Effector memory CD8-positive, alpha-beta T cell (primary cell): ENCODE measurements at regions not wholly inside any gene's neighbourhood (a gene's known extent, or its start where the extent isn't known, plus 50 kb on each side); places are given as distances from the start of the nearest gene placed in this dataset.

ENCODE experiments used
- ATAC-seq: fragments of 150-1000 bp; cut with Tn5 transposase; replicated peaks from 2 replicates; pipeline ENCODE4 v1.10.0; 2021; ENCODE audit warnings: mild to moderate bottlenecking, moderate library complexity
- DNase-seq, 3 experiments: peaks; one replicate each; pipeline ENCODE4 v3.0.0; 2021
- H3K27ac Mint-ChIP-seq, 2 donors: one replicate each; pipeline ENCODE4 v1.8.0; 2022; ENCODE audit warnings: mild to moderate bottlenecking in 2 of 2, mixed read lengths in 2 of 2, moderate library complexity in 2 of 2
- H3K27me3 Mint-ChIP-seq, 2 donors: one replicate each; pipeline ENCODE4 v1.8.0; 2022; ENCODE audit warnings: mixed read lengths in 2 of 2
- H3K36me3 Mint-ChIP-seq: one replicate; pipeline ENCODE4 v1.8.0; 2022; ENCODE audit warnings: mild to moderate bottlenecking, moderate library complexity, mixed read lengths; ENCODE audit not compliant: insufficient read depth
- H3K4me1 Mint-ChIP-seq, 2 donors: one replicate each; pipeline ENCODE4 v1.8.0; 2022; ENCODE audit warnings: low read depth in 2 of 2, mixed read lengths in 2 of 2
- H3K4me3 Mint-ChIP-seq, 2 donors: one replicate each; pipeline ENCODE4 v1.8.0; 2022; ENCODE audit warnings: mild to moderate bottlenecking in 2 of 2, mixed read lengths in 2 of 2, moderate library complexity in 2 of 2
- H3K9me3 Mint-ChIP-seq, 2 donors: one replicate each; pipeline ENCODE4 v1.8.0; 2022; ENCODE audit warnings: mixed read lengths in 2 of 2

GRCh38 chr21:27134516-27134915 is 167.6 kb upstream of the ADAMTS5 start:
- Mint-ChIP-seq H3K9me3 (peaks cover 4 to 7% of the 10 kb centered on the region in 2 donors), H3K4me3 (no peak overlapping the region), H3K27ac (no peak overlapping the region), H3K4me1 (no peaks in the 10 kb centered on the region), H3K27me3 (no peaks in the 10 kb centered on the region), H3K36me3 (no peaks in the 10 kb centered on the region)
- DNase-seq (no peak), ATAC-seq (no peak)

- no peaks in the 10 kb centered on the region for H3K36me3 Mint-ChIP-seq
- H3K9me3 Mint-ChIP-seq = peaks cover 7 to 9% of the 10 kb centered on the region in 2 donors
- DNase-seq = no peak
- H3K27ac Mint-ChIP-seq = no peak overlapping the region
- no peaks in the 10 kb centered on the region for H3K4me1 Mint-ChIP-seq
- ATAC-seq = no peak
- no peak overlapping the region for H3K4me3 Mint-ChIP-seq
- H3K27me3 Mint-ChIP-seq = no peaks in the 10 kb centered on the region
Observed at GRCh38 chr21:27132266-27132665, 165.4 kb upstream of the ADAMTS5 start.

- DNase-seq (no peak), ATAC-seq (no peak)
- Mint-ChIP-seq H3K27ac (no peak overlapping the region), H3K36me3 (no peaks in the 10 kb centered on the region), H3K4me3 (no peak overlapping the region), H3K27me3 (no peaks in the 10 kb centered on the region), H3K9me3 (peaks cover 7 to 10% of the 10 kb centered on the region in 2 donors), H3K4me1 (no peaks in the 10 kb centered on the region)
Observed at GRCh38 chr21:27130154-27130553, 163.3 kb upstream of the ADAMTS5 start.

- DNase-seq = no peak
- no peaks in the 10 kb centered on the region for H3K27me3 Mint-ChIP-seq
- H3K27ac Mint-ChIP-seq = no peak overlapping the region
- H3K9me3 Mint-ChIP-seq = peaks cover 7 to 12% of the 10 kb centered on the region in 2 donors
- H3K36me3 Mint-ChIP-seq = no peaks in the 10 kb centered on the region
- ATAC-seq = no peak
- no peak overlapping the region for H3K4me3 Mint-ChIP-seq
- no peaks in the 10 kb centered on the region for H3K4me1 Mint-ChIP-seq
Observed at GRCh38 chr21:27129694-27130093, 162.8 kb upstream of the ADAMTS5 start.

- Mint-ChIP-seq H3K27me3 (no peaks in the 10 kb centered on the region), H3K27ac (no peak overlapping the region), H3K36me3 (no peaks in the 10 kb centered on the region), H3K4me1 (no peaks in the 10 kb centered on the region), H3K9me3 (peaks cover 7 to 13% of the 10 kb centered on the region in 2 donors), H3K4me3 (no peak overlapping the region)
- DNase-seq (no peak), ATAC-seq (no peak)
Observed at GRCh38 chr21:27129215-27129614, 162.3 kb upstream of the ADAMTS5 start.

- Mint-ChIP-seq H3K27ac (no peak overlapping the region), H3K4me3 (no peak overlapping the region), H3K36me3 (no peaks in the 10 kb centered on the region), H3K4me1 (no peaks in the 10 kb centered on the region), H3K9me3 (peaks cover 0 to 10% of the 10 kb centered on the region in 2 donors), H3K27me3 (no peaks in the 10 kb centered on the region)
- ATAC-seq (no peak), DNase-seq (no peak)
Observed at GRCh38 chr21:27126140-27126539, 159.3 kb upstream of the ADAMTS5 start.

GRCh38 chr21:27122686-27123085 is 155.8 kb upstream of the ADAMTS5 start:
- no peak for ATAC-seq
- no peak for DNase-seq
- H3K36me3 Mint-ChIP-seq = no peaks in the 10 kb centered on the region

GRCh38 chr21:27114111-27114510 is 147.2 kb upstream of the ADAMTS5 start:
- no peaks in the 10 kb centered on the region for H3K4me1 Mint-ChIP-seq
- ATAC-seq (no peak), DNase-seq (no peak)
- H3K27me3 Mint-ChIP-seq = no peaks in the 10 kb centered on the region
- H3K36me3 Mint-ChIP-seq = no peaks in the 10 kb centered on the region
- H3K27ac Mint-ChIP-seq = no peak overlapping the region
- H3K4me3 Mint-ChIP-seq = no peak overlapping the region
- peaks cover 0 to 11% of the 10 kb centered on the region in 2 donors for H3K9me3 Mint-ChIP-seq

More at GRCh38 chr21:27122686-27123085, 155.8 kb upstream of the ADAMTS5 start:
- Mint-ChIP-seq H3K4me3 (no peak overlapping the region), H3K4me1 (no peaks in the 10 kb centered on the region), H3K27me3 (no peaks in the 10 kb centered on the region), H3K9me3 (peaks cover 0 to 5% of the 10 kb centered on the region in 2 donors), H3K27ac (no peak overlapping the region)

- Mint-ChIP-seq H3K9me3 (peaks cover 0 to 10% of the 10 kb centered on the region in 2 donors), H3K27ac (no peak overlapping the region), H3K27me3 (no peaks in the 10 kb centered on the region), H3K36me3 (no peaks in the 10 kb centered on the region), H3K4me3 (no peak overlapping the region), H3K4me1 (no peaks in the 10 kb centered on the region)
- DNase-seq (no peak), ATAC-seq (no peak)
Observed at GRCh38 chr21:27112186-27112585, 145.3 kb upstream of the ADAMTS5 start.

GRCh38 chr21:27110956-27111355 is 144.1 kb upstream of the ADAMTS5 start:
- Mint-ChIP-seq H3K27ac (no peak overlapping the region), H3K36me3 (no peaks in the 10 kb centered on the region), H3K4me3 (no peak overlapping the region), H3K27me3 (no peaks in the 10 kb centered on the region), H3K9me3 (no peaks in the 10 kb centered on the region), H3K4me1 (no peaks in the 10 kb centered on the region)
- DNase-seq = no peak
- no peak for ATAC-seq

GRCh38 chr21:27108701-27109100 is 141.8 kb upstream of the ADAMTS5 start:
- no peaks in the 10 kb centered on the region for H3K27me3 Mint-ChIP-seq
- no peaks in the 10 kb centered on the region for H3K9me3 Mint-ChIP-seq
- H3K36me3 Mint-ChIP-seq = no peaks in the 10 kb centered on the region
- ATAC-seq (no peak), DNase-seq (no peak)
- no peak overlapping the region for H3K27ac Mint-ChIP-seq
- H3K4me1 Mint-ChIP-seq = no peaks in the 10 kb centered on the region
- H3K4me3 Mint-ChIP-seq = no peak overlapping the region

- ATAC-seq (no peak), DNase-seq (no peak)
- Mint-ChIP-seq H3K27me3 (no peaks in the 10 kb centered on the region), H3K4me3 (no peak overlapping the region), H3K36me3 (no peaks in the 10 kb centered on the region), H3K9me3 (no peaks in the 10 kb centered on the region), H3K27ac (no peak overlapping the region), H3K4me1 (no peaks in the 10 kb centered on the region)
Observed at GRCh38 chr21:27108228-27108627, 141.3 kb upstream of the ADAMTS5 start.

GRCh38 chr21:27104846-27105431 is 138.1 kb upstream of the ADAMTS5 start:
- Mint-ChIP-seq H3K36me3 (no peaks in the 10 kb centered on the region), H3K27ac (no peak overlapping the region), H3K9me3 (peaks cover 0 to 3% of the 10 kb centered on the region in 2 donors), H3K27me3 (no peaks in the 10 kb centered on the region), H3K4me3 (no peak overlapping the region), H3K4me1 (no peaks in the 10 kb centered on the region)
- DNase-seq = no peak
- ATAC-seq = no peak

- Mint-ChIP-seq H3K9me3 (peaks cover 0 to 5% of the 10 kb centered on the region in 2 donors), H3K4me3 (no peak overlapping the region), H3K4me1 (no peaks in the 10 kb centered on the region), H3K27ac (no peak overlapping the region), H3K36me3 (no peaks in the 10 kb centered on the region), H3K27me3 (no peaks in the 10 kb centered on the region)
- ATAC-seq (no peak), DNase-seq (no peak)
Observed at GRCh38 chr21:27103768-27104167, 136.9 kb upstream of the ADAMTS5 start.

GRCh38 chr21:27101523-27101922 is 134.6 kb upstream of the ADAMTS5 start:
- no peak for ATAC-seq
- Mint-ChIP-seq H3K36me3 (no peaks in the 10 kb centered on the region), H3K9me3 (peaks cover 0 to 8% of the 10 kb centered on the region in 2 donors), H3K27ac (no peak overlapping the region), H3K4me1 (no peaks in the 10 kb centered on the region), H3K4me3 (no peak overlapping the region), H3K27me3 (no peaks in the 10 kb centered on the region)
- DNase-seq = no peak
